HepG2 (cell line): ENCODE measurements at regions not wholly inside any gene's neighbourhood (a gene's known extent, or its start where the extent isn't known, plus 50 kb on each side); places are given as distances from the start of the nearest gene placed in this dataset.

Experiments used
- ATAC-seq: fragments of 200-7000 bp; cut with Tn5 transposase; 3 replicates; pipeline ENCODE4 v1.9.1; 2020; ENCODE audit warnings: mild to moderate bottlenecking, moderate library complexity
- BruUV-seq: library from RNA; stranded (reverse); fragments of 400-500 nt; replicated peaks from 2 replicates; lab custom pipeline; 2021; lab: Mats Ljungman, UMichigan
- CTCF ChIA-PET: fragments of 300-600 bp; formaldehyde crosslinking; extraction: SDS; loops from one replicate; lab custom pipeline; 2021; ENCODE audit warnings: low total read pairs, inconsistent platforms, low intra/inter-chr PET ratio; lab: Yijun Ruan, JAX
- POLR2A ChIA-PET: fragments of 350-600 bp; sonication (Branson Sonifier 250); formaldehyde crosslinking; loops from one replicate; lab custom pipeline; 2020; ENCODE audit warnings: antibody characterized with exemption, inconsistent platforms; lab: Yijun Ruan, JAX
- DNase-seq: peaks from one replicate; pipeline ENCODE4 v3.0.0-alpha.2; 2015; ENCODE audit warnings: low spot score
- FAIRE-seq: peaks from 3 replicates; lab custom pipeline; 2011; peaks lifted over from hg19 to GRCh38; lab: Jason Lieb, UNC
- H2AFZ ChIP-seq: one replicate; pipeline ENCODE4 v1.6.1; 2011; ENCODE audit warnings: low read length, inconsistent platforms
- H3K27ac ChIP-seq: fragments of 300-600 bp; 3 replicates; pipeline ENCODE4 v1.8.0; 2011; ENCODE audit warnings: mixed run types, mild to moderate bottlenecking, mixed read lengths, low read length, inconsistent platforms; ENCODE audit not compliant: insufficient read depth; ENCODE audit errors: extremely low read length
- H3K27me3 ChIP-seq, 2 experiments: fragments of 200-600 bp in 1 of 2; 2 replicates in 1 of 2; 3 replicates in 1 of 2; pipeline versions ENCODE4 v1.6.0 to v1.8.0; 2011; ENCODE audit warnings: low read length in 2 of 2, mild to moderate bottlenecking in 2 of 2, moderate library complexity in 2 of 2, inconsistent platforms in 1 of 2; ENCODE audit not compliant: insufficient read depth in 2 of 2, control insufficient read depth in 1 of 2
- H3K36me3 ChIP-seq, 2 experiments: fragments of 200-600 bp in 1 of 2; replicated peaks in 1 of 2; 2 replicates in 1 of 2; 3 replicates in 1 of 2; pipeline versions ENCODE4 v1.5.1 to v1.8.0; 2011; ENCODE audit warnings: low read length in 2 of 2, inconsistent platforms in 1 of 2; ENCODE audit not compliant: insufficient read depth in 2 of 2, control insufficient read depth in 1 of 2
- H3K4me1 ChIP-seq: 2 replicates; pipeline ENCODE4 v1.5.1; 2012; ENCODE audit warnings: low read length, inconsistent platforms; ENCODE audit not compliant: insufficient read depth
- H3K4me2 ChIP-seq: 2 replicates; pipeline ENCODE4 v1.6.0; 2011; ENCODE audit warnings: low read depth, low read length, inconsistent platforms
- H3K4me3 ChIP-seq, 3 experiments: fragments of 200-600 bp in 1 of 3; sonication (generic), shearing (Covaris generic) in 1 of 3; replicated peaks in 1 of 3; 2 replicates each; pipeline ENCODE4 v1.5.1; 2011 to 2016; ENCODE audit warnings: low read length in 3 of 3, inconsistent platforms in 2 of 3, low read depth in 2 of 3, mild to moderate bottlenecking in 2 of 3, control low read depth in 1 of 3, mixed read lengths in 1 of 3; ENCODE audit not compliant: insufficient read depth in 1 of 3
- H3K79me2 ChIP-seq: one replicate; pipeline ENCODE4 v1.6.1; 2011; ENCODE audit warnings: low read length, inconsistent platforms; ENCODE audit not compliant: insufficient read depth
- H3K9ac ChIP-seq: 2 replicates; pipeline ENCODE4 v1.6.0; 2011; ENCODE audit warnings: mild to moderate bottlenecking, low read depth, low read length, inconsistent platforms; ENCODE audit not compliant: insufficient read depth
- H3K9me3 ChIP-seq: 2 replicates; pipeline ENCODE4 v1.5.1; 2012; ENCODE audit warnings: mild to moderate bottlenecking, low read length
- H4K20me1 ChIP-seq: 2 replicates; pipeline ENCODE4 v1.6.0; 2011; ENCODE audit warnings: inconsistent platforms, mild to moderate bottlenecking, low read length, moderate library complexity; ENCODE audit not compliant: insufficient read depth
- ATF7 ChIP-seq, 2 experiments: fragments of 450-650 bp in 1 of 2; sonication (generic) in 1 of 2; formaldehyde crosslinking in 1 of 2; IDR thresholded peaks; 2 replicates each; pipeline versions ENCODE4 v1.4.0 to v1.6.1; 2016 to 2020; ENCODE audit warnings: antibody characterized with exemption in 1 of 2, mild to moderate bottlenecking in 1 of 2, missing genetic modification reagents in 1 of 2
- BRF2 ChIP-seq: sonication (generic); formaldehyde crosslinking; IDR thresholded peaks from 2 replicates; pipeline ENCODE4 v1.8.1; 2022; ENCODE audit warnings: mild to moderate bottlenecking, missing genetic modification reagents
- CENPT ChIP-seq: sonication (generic); formaldehyde crosslinking; IDR thresholded peaks from 2 replicates; pipeline ENCODE4 v1.8.0; 2022; ENCODE audit warnings: low read depth, mild to moderate bottlenecking, moderate library complexity, missing genetic modification reagents
- GATA4 ChIP-seq: sonication (generic); IDR thresholded peaks from 2 replicates; pipeline ENCODE4 v1.6.1; 2016; ENCODE audit warnings: antibody characterized with exemption, low read depth, borderline replicate concordance
- HNRNPK ChIP-seq: fragments of 200-400 bp; formaldehyde crosslinking; IDR thresholded peaks from 2 replicates; pipeline ENCODE4 v1.6.1; 2018; ENCODE audit warnings: low read length, low read depth, moderate library complexity, mild to moderate bottlenecking; ENCODE audit not compliant: poor library complexity, severe bottlenecking
- MAFK ChIP-seq, 2 experiments: IDR thresholded peaks in 1 of 2; conservative IDR thresholded peaks in 1 of 2; 2 replicates each; pipeline ENCODE4 v1.6.1; 2011; ENCODE audit warnings: improper control_type of control experiment in 2 of 2, low read length in 2 of 2
- SATB2 ChIP-seq: sonication (generic); formaldehyde crosslinking; IDR thresholded peaks from 2 replicates; pipeline ENCODE4 v1.5.0; 2020; ENCODE audit warnings: missing genetic modification reagents
- ZFYVE20 ChIP-seq: sonication (generic); formaldehyde crosslinking; IDR thresholded peaks from 2 replicates; pipeline ENCODE4 v1.8.0; 2023; ENCODE audit warnings: low read depth, mild to moderate bottlenecking, moderate library complexity, missing genetic modification reagents, borderline replicate concordance
- ZNF382 ChIP-seq: sonication (generic); formaldehyde crosslinking; IDR thresholded peaks from 2 replicates; pipeline ENCODE4 v1.5.0; 2020; ENCODE audit warnings: missing genetic modification reagents, mild to moderate bottlenecking, borderline replicate concordance
- ZNF44 ChIP-seq: sonication (generic); formaldehyde crosslinking; IDR thresholded peaks from 2 replicates; pipeline ENCODE4 v1.5.1; 2020; ENCODE audit warnings: mild to moderate bottlenecking, missing genetic modification reagents
- in situ Hi-C: cut with HindIII; loops from 2 replicates; pipeline ENCODE4 v1.10.0; 2017; ENCODE audit warnings: low pct_unique_long_range_greater_than_20kb; ENCODE audit not compliant: extremely low pct_ligation_motif_present
- intact Hi-C: fragments of 100-400 bp; cut with micrococcal nuclease; formaldehyde crosslinking; loops from one replicate; pipeline ENCODE4 v1.10.0; 2022; ENCODE audit not compliant: unreplicated experiment
- TF ChIP-seq, protein P1 (sequence below), 2 experiments: sonication (generic) in 1 of 2; formaldehyde crosslinking in 1 of 2; IDR thresholded peaks; 2 replicates each; pipeline versions ENCODE4 v1.4.0 to v1.6.1; 2016 to 2020; ENCODE audit warnings: borderline replicate concordance in 1 of 2, low read depth in 1 of 2, mild to moderate bottlenecking in 1 of 2, missing genetic modification reagents in 1 of 2

- DNase-seq (no peak), FAIRE-seq (no peak), ATAC-seq (no peak)
- in situ Hi-C loops (no loop called here), intact Hi-C loops (no loop called here)
- Histone ChIP-seq H4K20me1 (no peaks in the 10 kb centered on the region), H3K4me3 (no peak overlapping the region), H3K4me2 (no peak overlapping the region), H3K27ac (no peak overlapping the region), H3K27me3 (no peaks in the 10 kb centered on the region; a peak in 1 of 5 replicates), H3K9me3 (no peaks in the 10 kb centered on the region), H3K9ac (no peak overlapping the region), H3K4me1 (no peaks in the 10 kb centered on the region), H2AFZ (no peak overlapping the region), H3K36me3 (no peaks in the 10 kb centered on the region), H3K79me2 (no peaks in the 10 kb centered on the region)
- POLR2A ChIA-PET = no interaction called here
- CTCF ChIA-PET = no interaction called here
- peak; percentile 1 to 65; a peak in 2 of 4 replicates for TF ChIP-seq MAFK (conservative IDR thresholded peaks at IDR 0.05 in 1 of 2, IDR thresholded peaks at IDR 0.05 in 1 of 2; ENCODE audit: low read length in 2 of 2)
- no peak for TF ChIP-seq SATB2 (CRISPR knock-in tag)
- no TSS peak for BruUV-seq
Measured at GRCh38 chr4:79471309-79471708, 63.3 kb upstream of the GK2 start.

- intact Hi-C loops = no loop called here
- H3K36me3 ChIP-seq = no peaks in the 10 kb centered on the region
- ChIA-PET CTCF (no interaction called here), POLR2A (no interaction called here)
- BruUV-seq = no TSS peak
- no peak overlapping the region for H3K27ac ChIP-seq
- DNase-seq = no peak
- no peak overlapping the region for H3K9ac ChIP-seq
- no peak overlapping the region for H2AFZ ChIP-seq
- H3K79me2 ChIP-seq = no peaks in the 10 kb centered on the region
- FAIRE-seq = no peak
- no peaks in the 10 kb centered on the region; a peak in 1 of 5 replicates for H3K27me3 ChIP-seq
- no peak for ATAC-seq
- H3K4me1 ChIP-seq = no peaks in the 10 kb centered on the region
- H3K4me3 ChIP-seq = no peak overlapping the region
- in situ Hi-C loops = no loop called here
- no peak overlapping the region for H3K4me2 ChIP-seq
- H4K20me1 ChIP-seq = no peaks in the 10 kb centered on the region
- no peaks in the 10 kb centered on the region for H3K9me3 ChIP-seq
- TF ChIP-seq BRF2 (no peak), ZNF44 (CRISPR knock-in tag) (no peak), GATA4 (no peak), ZFYVE20 (CRISPR knock-in tag) (no peak), ZNF382 (CRISPR knock-in tag) (no peak), HNRNPK (no peak), ATF7 (IDR thresholded peaks at IDR 0.05) (no peak), ATF7 (CRISPR knock-in tag; IDR thresholded peaks at IDR 0.05) (no peak), CENPT (no peak), MAFK (conservative IDR thresholded peaks at IDR 0.05 in 1 of 2, IDR thresholded peaks at IDR 0.05 in 1 of 2; ENCODE audit: low read length in 2 of 2) (no peak)
- TF ChIP-seq, protein P1, sequence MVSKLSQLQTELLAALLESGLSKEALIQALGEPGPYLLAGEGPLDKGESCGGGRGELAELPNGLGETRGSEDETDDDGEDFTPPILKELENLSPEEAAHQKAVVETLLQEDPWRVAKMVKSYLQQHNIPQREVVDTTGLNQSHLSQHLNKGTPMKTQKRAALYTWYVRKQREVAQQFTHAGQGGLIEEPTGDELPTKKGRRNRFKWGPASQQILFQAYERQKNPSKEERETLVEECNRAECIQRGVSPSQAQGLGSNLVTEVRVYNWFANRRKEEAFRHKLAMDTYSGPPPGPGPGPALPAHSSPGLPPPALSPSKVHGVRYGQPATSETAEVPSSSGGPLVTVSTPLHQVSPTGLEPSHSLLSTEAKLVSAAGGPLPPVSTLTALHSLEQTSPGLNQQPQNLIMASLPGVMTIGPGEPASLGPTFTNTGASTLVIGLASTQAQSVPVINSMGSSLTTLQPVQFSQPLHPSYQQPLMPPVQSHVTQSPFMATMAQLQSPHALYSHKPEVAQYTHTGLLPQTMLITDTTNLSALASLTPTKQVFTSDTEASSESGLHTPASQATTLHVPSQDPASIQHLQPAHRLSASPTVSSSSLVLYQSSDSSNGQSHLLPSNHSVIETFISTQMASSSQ (IDR thresholded peaks at IDR 0.05; ENCODE audit: low read depth) = no peak
- TF ChIP-seq, protein P1 (CRISPR knock-in tag; IDR thresholded peaks at IDR 0.05; ENCODE audit: borderline replicate concordance) = no peak
Measured at GRCh38 chr4:79467246-79467932, 59.4 kb upstream of the GK2 start.
